ENCODE measurements at regions not wholly inside any gene's neighbourhood (a gene's known extent, or its start where the extent isn't known, plus 50 kb on each side); places are given as distances from the start of the nearest gene placed in this dataset.

- H3K9me2 ChIP-seq (ENCODE audit: low read depth, low read length), result no peaks in the 10 kb centered on the region
- H2AFZ ChIP-seq (ENCODE audit: low read length), result no peak overlapping the region
- H3K9ac ChIP-seq (ENCODE audit: low read length), result no peak overlapping the region
- no peaks in the 10 kb centered on the region for H3K27me3 ChIP-seq (ENCODE audit: insufficient read depth, low read length)
- H4K20me1 ChIP-seq (ENCODE audit: insufficient read depth, low read length), result no peaks in the 10 kb centered on the region
- no peaks in the 10 kb centered on the region for H3K36me3 ChIP-seq (ENCODE audit: insufficient read depth, low read length)
- no peaks in the 10 kb centered on the region for H3K9me3 ChIP-seq (ENCODE audit: low read length)
- no peak overlapping the region for H3K27ac ChIP-seq (ENCODE audit: low read depth, low read length, poor library complexity, severe bottlenecking)
- H3K4me1 ChIP-seq (ENCODE audit: insufficient read depth, low read length, severe bottlenecking), result no peaks in the 10 kb centered on the region
- TF ChIP-seq CTCF (IDR thresholded peaks at IDR 0.05; ENCODE audit: low read length) (no peak), EZH2 (IDR thresholded peaks at IDR 0.05; ENCODE audit: borderline replicate concordance, low read length) (no peak)
- H3K79me2 ChIP-seq (ENCODE audit: insufficient read depth, low read length), result no peaks in the 10 kb centered on the region
- no peaks in the 10 kb centered on the region for H3F3A ChIP-seq (ENCODE audit: insufficient read depth, low read length)
- H3K4me2 ChIP-seq (ENCODE audit: low read length), result no peak overlapping the region
- no peak overlapping the region for H3K4me3 ChIP-seq (ENCODE audit: low read depth, low read length, poor library complexity, severe bottlenecking)
Measured at GRCh38 chr10:109341986-109342385, 581.3 kb downstream of the XPNPEP1 start.

- no peak overlapping the region for H3K4me3 ChIP-seq (ENCODE audit: low read depth, low read length, poor library complexity, severe bottlenecking)
- H3K36me3 ChIP-seq (ENCODE audit: insufficient read depth, low read length), result no peaks in the 10 kb centered on the region
- no peaks in the 10 kb centered on the region for H4K20me1 ChIP-seq (ENCODE audit: insufficient read depth, low read length)
- no peaks in the 10 kb centered on the region for H3K9me3 ChIP-seq (ENCODE audit: low read length)
- no peak overlapping the region for H3K27ac ChIP-seq (ENCODE audit: low read depth, low read length, poor library complexity, severe bottlenecking)
- no peaks in the 10 kb centered on the region for H3K79me2 ChIP-seq (ENCODE audit: insufficient read depth, low read length)
- H3K27me3 ChIP-seq (ENCODE audit: insufficient read depth, low read length), result no peaks in the 10 kb centered on the region
- no peaks in the 10 kb centered on the region for H3K9me2 ChIP-seq (ENCODE audit: low read depth, low read length)
- TF ChIP-seq EZH2 (IDR thresholded peaks at IDR 0.05; ENCODE audit: borderline replicate concordance, low read length), result no peak
- no peak; the same call in 1 of the 2 replicates for TF ChIP-seq CTCF (IDR thresholded peaks at IDR 0.05; ENCODE audit: low read length)
- H3K9ac ChIP-seq (ENCODE audit: low read length), result no peak overlapping the region
- no peak overlapping the region for H2AFZ ChIP-seq (ENCODE audit: low read length)
- no peaks in the 10 kb centered on the region for H3F3A ChIP-seq (ENCODE audit: insufficient read depth, low read length)
- no peak overlapping the region for H3K4me2 ChIP-seq (ENCODE audit: low read length)
- no peaks in the 10 kb centered on the region for H3K4me1 ChIP-seq (ENCODE audit: insufficient read depth, low read length, severe bottlenecking)
Measured at GRCh38 chr10:109328001-109328400, 595.3 kb downstream of the XPNPEP1 start.

GRCh38 chr10:109327266-109327665 lies 596.0 kb downstream of the XPNPEP1 start:
- Histone ChIP-seq H4K20me1 (ENCODE audit: insufficient read depth, low read length) (no peaks in the 10 kb centered on the region), H3K9me2 (ENCODE audit: low read depth, low read length) (no peaks in the 10 kb centered on the region), H3K36me3 (ENCODE audit: insufficient read depth, low read length) (no peaks in the 10 kb centered on the region), H3K27ac (ENCODE audit: low read depth, low read length, poor library complexity, severe bottlenecking) (no peak overlapping the region), H3K4me1 (ENCODE audit: insufficient read depth, low read length, severe bottlenecking) (no peaks in the 10 kb centered on the region), H3K9me3 (ENCODE audit: low read length) (no peaks in the 10 kb centered on the region), H3K9ac (ENCODE audit: low read length) (no peak overlapping the region), H3K4me2 (ENCODE audit: low read length) (no peak overlapping the region), H3F3A (ENCODE audit: insufficient read depth, low read length) (no peaks in the 10 kb centered on the region), H3K79me2 (ENCODE audit: insufficient read depth, low read length) (no peaks in the 10 kb centered on the region), H2AFZ (ENCODE audit: low read length) (no peak overlapping the region), H3K27me3 (ENCODE audit: insufficient read depth, low read length) (no peaks in the 10 kb centered on the region), H3K4me3 (ENCODE audit: low read depth, low read length, poor library complexity, severe bottlenecking) (no peak overlapping the region)
- TF ChIP-seq CTCF (IDR thresholded peaks at IDR 0.05; ENCODE audit: low read length) (no peak), EZH2 (IDR thresholded peaks at IDR 0.05; ENCODE audit: borderline replicate concordance, low read length) (no peak)

Data from OCI-LY1 (cell line).